Activated naive CD8-positive, alpha-beta T cell treated with anti-CD3 and anti-CD28 coated beads, Interleukin-2, amount 10 ng/mL, durations not matched to agents 7 days and 5 days (primary cell): ENCODE measurements at regions not wholly inside any gene's neighbourhood (a gene's known extent, or its start where the extent isn't known, plus 50 kb on each side); places are given as distances from the start of the nearest gene placed in this dataset.
"Not testable (repeated sequence)": the region's sequence is repeated elsewhere in the genome, so short reads cannot be mapped to it uniquely, and the experiment has no call there.

Experiments
- ATAC-seq: fragments of 150-1000 bp; cut with Tn5 transposase; one replicate; pipeline ENCODE4 v1.10.0; 2021; ENCODE audit warnings: low read depth, moderate library complexity
- POLR2A ChIA-PET: fragments of 350-600 bp; sonication (Branson Sonifier 250); formaldehyde crosslinking; loops from one replicate; lab custom pipeline; 2021; ENCODE audit warnings: antibody characterized with exemption; lab: Charles Lee
- DNase-seq: peaks from one replicate; pipeline ENCODE4 v3.0.0; 2021
- H3K27ac Mint-ChIP-seq: one replicate; pipeline ENCODE4 v1.8.0; 2022; ENCODE audit warnings: mild to moderate bottlenecking, mixed read lengths
- H3K27me3 Mint-ChIP-seq: one replicate; pipeline ENCODE4 v1.8.0; 2022; ENCODE audit warnings: mild to moderate bottlenecking, moderate library complexity, mixed read lengths
- H3K36me3 Mint-ChIP-seq: one replicate; pipeline ENCODE4 v1.8.0; 2021; ENCODE audit warnings: mild to moderate bottlenecking, mixed read lengths
- H3K4me1 Mint-ChIP-seq: one replicate; pipeline ENCODE4 v1.8.0; 2021; ENCODE audit warnings: mixed read lengths
- H3K4me3 Mint-ChIP-seq: one replicate; pipeline ENCODE4 v1.8.0; 2022; ENCODE audit warnings: mild to moderate bottlenecking, moderate library complexity, mixed read lengths
- H3K9me3 Mint-ChIP-seq: one replicate; pipeline ENCODE4 v1.8.0; 2021; ENCODE audit warnings: mixed read lengths

- H3K27me3 Mint-ChIP-seq = peaks cover 5% of the 10 kb centered on the region
- H3K4me1 Mint-ChIP-seq = no peaks in the 10 kb centered on the region
- DNase-seq = no peak
- POLR2A ChIA-PET = no interaction called here
- H3K9me3 Mint-ChIP-seq = peaks cover 9% of the 10 kb centered on the region
- H3K4me3 Mint-ChIP-seq = no peak overlapping the region
- ATAC-seq = no peak
- H3K27ac Mint-ChIP-seq = no peak overlapping the region
- H3K36me3 Mint-ChIP-seq = peaks cover 2% of the 10 kb centered on the region
Observed at GRCh38 chr5:56305001-56305950, 72.1 kb upstream of the ANKRD55 start.

GRCh38 chr5:56303511-56303910 is 70.4 kb upstream of the ANKRD55 start:
- H3K9me3 Mint-ChIP-seq = peaks cover 9% of the 10 kb centered on the region
- DNase-seq (no peak), ATAC-seq (no peak)
- no peaks in the 10 kb centered on the region for H3K36me3 Mint-ChIP-seq
- no peaks in the 10 kb centered on the region for H3K4me1 Mint-ChIP-seq
- H3K27me3 Mint-ChIP-seq = no peaks in the 10 kb centered on the region
- no peak overlapping the region for H3K4me3 Mint-ChIP-seq
- POLR2A ChIA-PET = no interaction called here
- H3K27ac Mint-ChIP-seq = no peak overlapping the region

- ATAC-seq = no peak
- POLR2A ChIA-PET = no interaction called here
Observed at GRCh38 chr5:56302027-56302426, 68.9 kb upstream of the ANKRD55 start.

GRCh38 chr5:56301069-56301468 is 67.9 kb upstream of the ANKRD55 start:
- Mint-ChIP-seq H3K27ac (no peak overlapping the region), H3K4me3 (no peak overlapping the region), H3K27me3 (no peaks in the 10 kb centered on the region), H3K4me1 (no peaks in the 10 kb centered on the region), H3K36me3 (no peaks in the 10 kb centered on the region), H3K9me3 (peaks cover 4% of the 10 kb centered on the region)
- no peak for DNase-seq
- POLR2A ChIA-PET = no interaction called here
- ATAC-seq = no peak

More at GRCh38 chr5:56302027-56302426, 68.9 kb upstream of the ANKRD55 start:
- DNase-seq = no peak
- no peaks in the 10 kb centered on the region for H3K36me3 Mint-ChIP-seq
- H3K4me3 Mint-ChIP-seq = no peak overlapping the region
- no peak overlapping the region for H3K27ac Mint-ChIP-seq
- no peaks in the 10 kb centered on the region for H3K4me1 Mint-ChIP-seq
- H3K27me3 Mint-ChIP-seq = no peaks in the 10 kb centered on the region
- peaks cover 7% of the 10 kb centered on the region for H3K9me3 Mint-ChIP-seq

GRCh38 chr5:56299212-56299611 is 66.1 kb upstream of the ANKRD55 start:
- POLR2A ChIA-PET = no interaction called here

GRCh38 chr5:56298336-56299090 is 65.4 kb upstream of the ANKRD55 start:
- Mint-ChIP-seq H3K27ac (no peak overlapping the region), H3K27me3 (no peaks in the 10 kb centered on the region), H3K9me3 (peaks cover 1% of the 10 kb centered on the region), H3K4me1 (no peaks in the 10 kb centered on the region), H3K36me3 (no peaks in the 10 kb centered on the region), H3K4me3 (no peak overlapping the region)
- no peak for ATAC-seq
- POLR2A ChIA-PET = no interaction called here
- no peak for DNase-seq

More at GRCh38 chr5:56299212-56299611, 66.1 kb upstream of the ANKRD55 start:
- no peak for ATAC-seq
- Mint-ChIP-seq H3K9me3 (peaks cover 1% of the 10 kb centered on the region), H3K27me3 (no peaks in the 10 kb centered on the region), H3K27ac (no peak overlapping the region), H3K4me3 (no peak overlapping the region), H3K36me3 (no peaks in the 10 kb centered on the region), H3K4me1 (no peaks in the 10 kb centered on the region)
- DNase-seq = no peak

- H3K27me3 Mint-ChIP-seq = no peaks in the 10 kb centered on the region
- DNase-seq (no peak), ATAC-seq (no peak)
- no peak overlapping the region for H3K27ac Mint-ChIP-seq
- no peaks in the 10 kb centered on the region for H3K4me1 Mint-ChIP-seq
- POLR2A ChIA-PET = no interaction called here
- H3K36me3 Mint-ChIP-seq = no peaks in the 10 kb centered on the region
- H3K4me3 Mint-ChIP-seq = no peak overlapping the region
- peaks cover 1% of the 10 kb centered on the region for H3K9me3 Mint-ChIP-seq
Observed at GRCh38 chr5:56297851-56298250, 64.7 kb upstream of the ANKRD55 start.

GRCh38 chr5:56295311-56295710 is 62.2 kb upstream of the ANKRD55 start:
- H3K9me3 Mint-ChIP-seq, H3K27ac Mint-ChIP-seq, H3K4me1 Mint-ChIP-seq, H3K36me3 Mint-ChIP-seq, POLR2A ChIA-PET, ATAC-seq, DNase-seq, H3K4me3 Mint-ChIP-seq, H3K27me3 Mint-ChIP-seq: not testable (repeated sequence)

GRCh38 chr5:56294354-56294753 is 61.2 kb upstream of the ANKRD55 start:
- Mint-ChIP-seq H3K4me1 (peaks cover 1% of the 10 kb centered on the region), H3K9me3 (peaks cover 1% of the 10 kb centered on the region), H3K4me3 (no peak overlapping the region), H3K27me3 (no peaks in the 10 kb centered on the region), H3K36me3 (no peaks in the 10 kb centered on the region), H3K27ac (peak overlapping the region; percentile 24)
- POLR2A ChIA-PET = no interaction called here
- no peak for ATAC-seq
- DNase-seq = no peak

- H3K27ac Mint-ChIP-seq, ATAC-seq, H3K27me3 Mint-ChIP-seq: not testable (repeated sequence)
Observed at GRCh38 chr5:56292874-56293273, 59.7 kb upstream of the ANKRD55 start.

GRCh38 chr5:56291661-56292374 is 58.7 kb upstream of the ANKRD55 start:
- Mint-ChIP-seq H3K9me3 (peaks cover 1% of the 10 kb centered on the region), H3K4me1 (peaks cover 1% of the 10 kb centered on the region), H3K27ac (no peak overlapping the region), H3K36me3 (no peaks in the 10 kb centered on the region), H3K27me3 (no peaks in the 10 kb centered on the region), H3K4me3 (no peak overlapping the region)
- ATAC-seq = no peak
- no peak for DNase-seq
- POLR2A ChIA-PET = no interaction called here

More at GRCh38 chr5:56292874-56293273, 59.7 kb upstream of the ANKRD55 start:
- POLR2A ChIA-PET, DNase-seq, H3K9me3 Mint-ChIP-seq, H3K36me3 Mint-ChIP-seq, H3K4me1 Mint-ChIP-seq, H3K4me3 Mint-ChIP-seq: not testable (repeated sequence)

GRCh38 chr5:56291079-56291643 is 58.0 kb upstream of the ANKRD55 start:
- no peak for ATAC-seq
- Mint-ChIP-seq H3K27me3 (no peaks in the 10 kb centered on the region), H3K9me3 (no peaks in the 10 kb centered on the region), H3K4me1 (peaks cover 1% of the 10 kb centered on the region), H3K4me3 (no peak overlapping the region), H3K27ac (no peak overlapping the region), H3K36me3 (no peaks in the 10 kb centered on the region)
- POLR2A ChIA-PET = no interaction called here
- no peak for DNase-seq
